ENCODE measurements at regions not wholly inside any gene's neighbourhood (a gene's known extent, or its start where the extent isn't known, plus 50 kb on each side); places are given as distances from the start of the nearest gene placed in this dataset.
A peak's percentile ranks its signal among the peaks of the same experiment; 100 is the strongest.
"Not testable (repeated sequence)": the region's sequence is repeated elsewhere in the genome, so short reads cannot be mapped to it uniquely, and the experiment has no call there.

- DNase-seq: no peak
These were observed 461.8 kb downstream of the RAP2B start for GRCh38 chr3:153623834-153624233.

DNA sequence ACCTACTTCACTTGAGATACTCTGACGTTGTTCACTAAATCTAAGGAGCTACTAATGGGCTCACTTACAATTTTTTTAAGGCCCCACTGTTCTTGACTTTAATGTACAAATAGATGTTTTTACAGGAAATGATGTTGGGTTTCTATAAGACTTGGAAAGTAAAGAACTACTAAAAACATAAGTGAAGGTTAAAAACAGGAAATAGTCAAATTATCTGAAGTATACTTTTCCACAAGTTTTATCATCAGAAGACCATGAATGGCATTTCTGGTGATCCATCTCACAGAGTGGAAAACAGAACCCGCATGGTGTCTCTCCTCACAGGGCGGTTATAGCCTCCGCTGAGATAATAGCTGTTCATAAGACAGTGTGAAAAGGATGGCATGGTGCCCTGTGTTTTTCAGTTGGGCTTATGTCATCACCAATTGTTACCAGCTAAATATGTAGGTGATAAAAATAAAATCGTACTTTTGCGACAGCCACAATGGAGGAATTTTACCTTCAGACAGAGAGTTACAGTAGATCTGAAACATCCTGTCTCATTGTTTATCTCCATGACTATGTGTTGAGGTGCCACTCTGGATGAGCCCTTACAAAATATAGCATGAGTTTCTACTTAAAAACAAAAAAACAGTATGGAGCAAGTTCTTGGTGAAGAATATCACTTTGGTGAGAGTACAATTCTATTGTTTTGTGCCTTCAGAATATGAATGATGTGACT is 462.4 kb downstream of the RAP2B start:
- DNase-seq: peak; percentile 40

DNA sequence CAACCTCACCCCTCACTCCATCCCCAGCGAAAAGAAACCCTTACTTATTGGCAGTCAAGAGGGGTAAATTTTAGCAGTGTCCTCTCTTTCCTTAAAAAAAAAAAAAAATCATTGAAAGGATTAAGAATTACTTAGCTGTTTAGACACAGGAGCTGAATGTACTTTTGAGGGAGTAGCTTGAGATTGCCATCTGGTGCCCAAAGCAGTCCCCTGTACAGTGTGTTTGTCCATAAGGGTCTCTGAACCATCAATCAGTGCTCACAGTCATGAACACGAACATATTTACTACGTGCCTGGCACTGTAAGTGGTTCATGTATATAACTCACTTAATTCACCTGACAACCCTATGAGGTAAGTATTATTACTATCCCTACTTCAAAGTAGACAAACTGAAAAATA is 463.5 kb downstream of the RAP2B start:
- no peak for DNase-seq

DNA sequence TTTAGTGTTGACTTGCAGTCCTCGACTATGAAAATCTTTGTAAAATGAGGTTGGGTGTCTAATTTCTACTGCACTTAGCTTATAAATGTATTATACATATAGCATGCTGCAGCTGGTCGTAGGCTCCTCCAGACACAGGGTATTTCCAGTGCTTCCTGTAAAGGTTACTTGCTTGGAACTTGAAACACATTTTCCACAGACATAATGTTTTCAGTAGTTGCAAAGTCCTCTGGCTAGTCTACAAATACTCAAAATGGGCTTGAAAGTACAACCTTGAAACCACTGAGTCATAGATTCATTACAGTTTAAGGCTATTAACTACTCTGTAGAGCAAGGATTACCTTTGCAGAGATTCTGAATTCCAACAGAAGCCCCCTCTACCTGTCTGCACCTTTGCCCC is 464.1 kb downstream of the RAP2B start:
- no peak for DNase-seq

GRCh38 chr3:153628591-153628990 is 466.6 kb downstream of the RAP2B start:
- DNase-seq: no peak

DNA sequence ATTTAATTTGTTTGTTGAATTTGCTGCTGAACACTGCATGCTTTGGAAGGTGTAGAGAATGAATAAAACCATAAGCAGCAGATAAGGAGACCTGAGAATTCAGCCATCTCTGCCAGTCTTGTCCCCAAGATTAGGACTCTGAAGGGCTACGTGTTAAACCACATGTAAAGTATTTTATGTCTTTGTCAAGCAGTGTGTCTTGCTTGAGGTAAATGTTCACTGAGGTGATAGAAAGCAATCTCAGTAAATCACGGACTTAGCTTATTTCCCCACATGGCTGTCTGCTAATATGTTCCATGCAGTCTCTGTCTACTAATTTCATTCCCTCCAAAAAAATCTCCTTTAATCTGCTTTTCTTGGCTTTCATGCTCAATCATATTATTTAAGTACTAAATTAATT is 467.1 kb downstream of the RAP2B start:
- no peak for DNase-seq

DNA sequence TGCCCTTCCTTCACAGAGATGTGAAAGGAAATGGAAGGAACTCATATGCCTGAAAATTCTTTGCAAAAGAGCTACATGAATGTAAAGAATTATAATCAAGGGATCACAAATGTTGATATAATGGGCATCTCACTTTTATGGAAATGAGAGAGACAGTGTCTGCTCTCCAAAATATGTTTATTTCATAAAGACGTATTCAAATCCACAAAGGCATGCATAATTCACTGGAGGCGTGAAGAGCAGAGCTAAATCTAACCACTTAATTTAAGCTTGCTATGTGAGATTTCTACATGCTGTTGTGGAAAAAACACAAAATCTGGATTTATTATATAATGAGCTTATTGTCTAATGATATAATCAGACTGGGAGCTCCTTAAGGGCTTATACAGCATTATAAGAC is 469.1 kb downstream of the RAP2B start:
- no peak for DNase-seq

GRCh38 chr3:153631664-153632063 is 469.6 kb downstream of the RAP2B start:
- DNase-seq: no peak

- DNase-seq: no peak
These were observed 471.4 kb downstream of the RAP2B start for GRCh38 chr3:153633407-153633806.

- DNase-seq: no peak
These were observed 472.7 kb downstream of the RAP2B start for GRCh38 chr3:153634683-153635082.

GRCh38 chr3:153639631-153640030 is 477.6 kb downstream of the RAP2B start:
- DNase-seq: no peak

DNA sequence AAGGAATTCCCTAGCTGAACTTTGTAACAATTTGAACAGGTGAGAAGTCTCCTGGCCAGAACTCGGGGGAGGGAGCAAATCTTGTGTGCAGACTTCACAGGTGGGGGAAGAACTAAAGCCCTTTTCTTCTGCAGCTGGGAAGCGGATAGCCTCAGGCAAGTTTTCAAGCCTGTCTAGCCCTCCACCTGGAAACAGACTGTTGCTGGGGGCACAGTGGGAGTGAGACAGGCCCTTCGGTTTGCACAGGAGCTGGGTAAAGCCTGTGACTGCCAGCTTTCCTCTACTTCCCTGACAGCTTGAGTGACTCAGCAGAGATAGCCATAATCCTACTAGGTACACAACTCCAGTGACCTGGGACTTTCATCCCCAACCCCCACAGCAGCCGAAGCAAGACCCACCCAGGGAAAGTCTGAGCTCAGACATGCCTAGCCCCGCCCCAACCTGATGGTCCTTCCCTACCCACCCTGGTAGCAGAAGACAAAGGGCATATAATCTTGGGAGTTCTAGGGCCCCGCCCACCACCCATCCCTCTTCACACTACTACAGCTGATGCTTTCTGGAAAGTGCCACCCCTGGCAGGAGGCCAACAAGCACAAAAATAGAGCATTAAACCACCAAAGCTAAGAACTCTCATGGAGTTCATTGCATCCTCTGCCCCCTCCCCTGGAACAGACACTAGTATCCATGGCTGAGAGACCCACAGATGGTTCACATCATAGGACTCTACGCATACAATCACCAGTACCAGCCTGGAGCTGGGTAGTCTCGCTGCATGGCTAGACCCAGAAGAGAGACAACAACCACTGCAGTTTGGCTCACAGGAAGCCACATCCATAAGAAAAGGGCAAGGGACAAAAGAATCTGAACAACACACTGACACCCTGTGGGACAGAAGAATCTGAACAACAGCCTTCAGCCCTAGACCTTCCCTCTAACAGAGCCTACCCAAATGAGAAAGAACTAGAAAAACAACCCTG is 479.0 kb downstream of the RAP2B start:
- DNase-seq: no peak

DNA sequence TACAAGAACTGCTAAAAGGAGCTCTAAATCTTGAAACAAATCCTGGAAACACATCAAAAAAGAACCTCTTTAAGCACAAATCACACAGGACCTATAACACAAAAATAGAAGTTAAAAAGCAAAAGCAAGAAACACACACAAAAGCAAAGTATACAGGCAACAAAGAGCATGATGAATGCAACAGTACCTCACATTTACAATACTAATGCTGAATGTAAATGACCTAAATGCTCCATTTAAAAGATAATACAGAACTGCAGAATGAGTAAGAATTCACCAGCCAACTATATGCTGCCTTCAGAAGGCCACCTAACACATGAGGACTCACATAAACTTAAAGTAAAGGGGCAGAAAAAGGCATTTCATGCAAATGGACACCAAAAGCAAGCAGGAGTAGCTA is 478.6 kb upstream of the ARHGEF26 start:
- not testable (repeated sequence) for DNase-seq

DNA sequence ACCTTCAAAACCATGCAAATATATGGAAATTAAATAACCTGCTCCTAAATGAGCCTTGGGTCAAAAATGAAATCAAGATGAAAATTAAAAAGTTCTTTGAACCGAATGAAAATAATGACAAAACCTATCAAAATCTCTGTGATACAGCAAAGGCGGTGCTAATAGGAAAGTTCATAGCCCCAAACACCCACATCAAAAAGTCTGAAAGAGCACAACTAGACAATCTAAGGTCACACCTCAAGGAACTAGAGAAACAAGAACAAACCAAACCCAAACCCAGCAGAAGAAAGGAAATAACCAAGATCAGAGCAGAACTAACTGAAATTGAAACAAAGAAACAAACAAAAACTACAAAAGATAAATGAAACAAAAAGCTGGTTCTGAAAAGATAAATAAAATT is 477.7 kb upstream of the ARHGEF26 start:
- DNase-seq: not testable (repeated sequence)

DNA sequence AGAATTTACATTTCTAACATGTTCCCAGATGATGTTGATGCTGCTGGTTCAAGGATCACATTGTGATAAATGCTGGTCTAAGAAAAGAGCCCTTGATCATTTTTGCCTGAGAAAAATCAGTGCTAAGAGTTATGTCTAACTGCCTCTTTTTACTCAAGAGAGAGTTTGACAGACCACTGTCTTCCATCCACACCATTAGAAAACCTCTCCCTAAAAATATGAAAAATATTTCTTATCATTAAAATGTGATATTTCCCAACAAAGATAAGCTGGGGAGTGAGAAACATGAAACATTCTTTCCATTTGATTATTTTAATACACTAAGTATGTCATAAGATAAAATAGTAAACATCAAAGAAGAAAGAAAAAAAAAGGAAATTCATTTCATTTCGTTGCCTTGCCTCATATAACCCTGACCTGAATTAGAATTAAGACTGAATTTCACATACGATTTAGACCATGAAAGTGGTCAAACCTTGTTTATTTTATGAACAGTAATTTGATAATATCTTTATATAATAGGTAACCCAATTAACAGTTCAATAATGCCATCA is 471.8 kb upstream of the ARHGEF26 start:
- no peak for DNase-seq

GRCh38 chr3:153652076-153652475 is 469.1 kb upstream of the ARHGEF26 start:
- no peak for DNase-seq

DNA sequence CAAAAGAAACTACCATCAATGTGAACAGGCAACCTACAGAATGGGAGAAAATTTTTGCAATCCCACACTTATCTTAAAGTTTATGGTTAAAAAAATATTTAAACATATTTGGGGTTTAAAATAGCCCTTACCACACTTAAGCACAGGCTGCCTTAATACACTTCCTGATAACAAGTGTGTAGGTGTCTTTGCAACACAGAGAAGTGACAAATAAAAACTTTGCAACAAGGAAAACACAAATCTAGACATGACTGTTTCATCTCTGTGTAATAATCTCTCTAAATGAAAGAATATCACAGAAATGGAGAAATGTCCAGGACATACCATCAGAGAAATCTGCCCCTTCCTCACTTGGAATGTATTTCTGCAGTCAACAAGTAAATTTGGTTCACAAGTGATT is 464.1 kb upstream of the ARHGEF26 start:
- DNase-seq: no peak

DNA sequence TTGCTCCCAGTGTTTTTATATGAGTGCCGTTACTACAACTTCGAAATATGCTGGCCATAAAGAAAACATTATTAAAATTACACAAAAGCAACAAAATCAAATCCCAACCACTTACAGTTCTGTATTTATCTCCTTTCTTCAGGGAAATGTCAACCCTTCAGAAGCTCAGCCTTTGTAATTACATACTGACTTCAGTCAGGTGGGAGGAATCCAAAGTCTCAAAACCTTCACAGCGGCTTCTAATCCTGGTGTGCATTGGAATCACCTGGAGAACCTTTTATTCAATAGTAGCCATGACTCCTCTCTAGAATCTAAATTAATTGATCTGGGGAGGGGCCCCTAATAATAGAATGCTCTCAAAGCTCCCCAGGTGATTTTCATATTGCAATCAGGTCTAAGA is 463.7 kb upstream of the ARHGEF26 start:
- no peak for DNase-seq

GRCh38 chr3:153658136-153658535 is 463.1 kb upstream of the ARHGEF26 start:
- DNase-seq: no peak

GRCh38 chr3:153666991-153667740 is 454.0 kb upstream of the ARHGEF26 start:
- no peak for DNase-seq

DNA sequence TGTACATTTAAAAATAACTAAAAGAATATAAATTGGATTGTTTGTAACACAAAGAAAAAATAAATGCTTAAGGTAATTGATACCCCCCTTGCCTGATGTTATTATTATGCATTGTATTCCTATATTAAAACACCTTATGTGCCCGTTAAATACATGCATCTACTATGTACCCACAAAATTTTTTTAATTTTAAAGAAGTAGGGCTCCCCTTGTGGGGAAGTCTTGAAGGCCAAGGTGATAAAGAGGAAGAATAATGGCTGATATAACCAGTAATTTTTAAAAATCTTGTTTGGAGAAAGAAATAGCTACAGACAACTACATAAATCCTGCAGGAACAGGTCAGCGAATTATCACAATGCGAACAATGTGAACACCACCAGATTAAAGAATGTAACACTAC is 451.7 kb upstream of the ARHGEF26 start:
- no peak for DNase-seq

- no peak for DNase-seq
These were observed 450.6 kb upstream of the ARHGEF26 start for GRCh38 chr3:153670577-153670976.

DNA sequence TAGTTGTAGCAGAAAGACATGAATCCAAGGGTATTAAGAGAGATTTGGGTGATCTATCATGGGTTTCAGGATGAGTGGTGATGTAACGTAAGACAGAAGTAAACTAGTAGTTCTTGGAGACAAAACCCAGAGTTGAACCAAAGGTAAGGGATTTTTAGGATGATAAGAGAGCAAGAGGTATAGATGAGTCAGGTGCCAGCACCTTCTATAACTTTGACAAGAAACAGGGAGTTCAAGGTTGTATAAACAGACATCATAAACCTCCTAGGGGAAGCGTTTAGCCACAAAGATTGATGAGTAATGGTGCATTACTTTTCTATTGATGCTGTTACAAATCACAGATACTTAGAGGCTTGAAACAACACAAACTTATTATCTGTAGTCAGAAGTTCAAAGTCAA is 447.3 kb upstream of the ARHGEF26 start:
- DNase-seq: no peak
